NCI-H345 treated with DMSO at 0.1 percent for 48 hours (cell line): ENCODE measurements at regions not wholly inside any gene's neighbourhood (a gene's known extent, or its start where the extent isn't known, plus 50 kb on each side); places are given as distances from the start of the nearest gene placed in this dataset.

ENCODE experiments used
- DNase-seq: peaks from one replicate; lab custom pipeline; 2025; ENCODE audit not compliant: unreplicated experiment; lab: John Stamatoyannopoulos, UW

DNA sequence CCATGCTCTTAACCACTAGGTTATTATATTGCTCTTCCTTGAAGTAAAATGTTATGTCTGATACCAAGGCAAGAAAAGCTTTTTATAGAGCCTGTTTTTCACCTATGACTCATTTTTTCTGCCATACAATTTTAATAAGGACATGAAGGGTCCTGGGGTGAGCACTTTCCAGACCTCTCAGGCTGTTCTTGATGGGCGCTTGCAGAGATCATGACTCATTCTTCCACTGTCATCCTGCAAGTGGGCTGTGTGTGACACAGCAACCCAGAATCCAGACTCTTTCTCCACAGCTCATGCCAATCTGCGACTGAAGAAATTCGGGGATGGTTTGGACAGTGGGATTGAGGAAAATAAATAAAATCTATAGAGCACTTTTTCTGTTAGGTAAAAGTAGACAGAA, 506.7 kb upstream of the NBEA start:
- DNase-seq, result no peak

DNA sequence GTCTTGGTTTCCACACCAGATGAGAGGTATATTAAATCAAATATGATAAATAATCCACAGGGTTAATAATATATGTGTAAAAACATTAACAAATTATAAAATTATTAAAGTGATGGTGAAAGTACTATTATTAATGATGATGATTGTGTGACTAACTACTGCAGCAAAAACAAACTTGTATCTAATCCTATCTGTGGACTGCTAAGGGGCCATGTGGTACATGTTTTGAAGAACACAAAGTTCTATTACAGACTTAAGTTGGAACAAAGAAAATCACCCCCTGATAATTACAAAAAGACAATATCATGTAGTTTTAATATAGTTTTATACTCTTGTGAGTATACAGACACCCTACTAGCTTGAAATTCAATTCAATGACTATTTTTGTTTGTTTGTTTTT, 504.2 kb upstream of the NBEA start:
- no peak for DNase-seq

DNA sequence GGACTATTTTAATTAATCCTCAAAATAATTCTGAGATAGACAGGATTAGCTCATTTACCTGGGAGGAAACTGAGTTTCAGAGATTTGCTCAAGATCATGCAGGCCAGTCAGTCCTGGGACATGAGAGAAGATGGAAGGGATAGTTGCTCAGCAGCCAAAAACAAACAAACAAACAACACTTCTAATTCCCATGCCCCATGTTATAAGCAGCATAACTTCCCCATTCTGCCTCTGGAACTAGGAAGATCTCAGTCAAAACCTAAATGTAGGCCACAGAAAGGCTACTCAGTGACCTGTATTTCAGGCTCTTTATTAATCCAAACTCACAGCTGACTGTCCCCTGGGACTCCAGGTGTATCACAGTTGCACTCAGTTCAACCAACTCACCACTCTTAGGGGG, 489.2 kb upstream of the NBEA start:
- DNase-seq, result no peak

DNA sequence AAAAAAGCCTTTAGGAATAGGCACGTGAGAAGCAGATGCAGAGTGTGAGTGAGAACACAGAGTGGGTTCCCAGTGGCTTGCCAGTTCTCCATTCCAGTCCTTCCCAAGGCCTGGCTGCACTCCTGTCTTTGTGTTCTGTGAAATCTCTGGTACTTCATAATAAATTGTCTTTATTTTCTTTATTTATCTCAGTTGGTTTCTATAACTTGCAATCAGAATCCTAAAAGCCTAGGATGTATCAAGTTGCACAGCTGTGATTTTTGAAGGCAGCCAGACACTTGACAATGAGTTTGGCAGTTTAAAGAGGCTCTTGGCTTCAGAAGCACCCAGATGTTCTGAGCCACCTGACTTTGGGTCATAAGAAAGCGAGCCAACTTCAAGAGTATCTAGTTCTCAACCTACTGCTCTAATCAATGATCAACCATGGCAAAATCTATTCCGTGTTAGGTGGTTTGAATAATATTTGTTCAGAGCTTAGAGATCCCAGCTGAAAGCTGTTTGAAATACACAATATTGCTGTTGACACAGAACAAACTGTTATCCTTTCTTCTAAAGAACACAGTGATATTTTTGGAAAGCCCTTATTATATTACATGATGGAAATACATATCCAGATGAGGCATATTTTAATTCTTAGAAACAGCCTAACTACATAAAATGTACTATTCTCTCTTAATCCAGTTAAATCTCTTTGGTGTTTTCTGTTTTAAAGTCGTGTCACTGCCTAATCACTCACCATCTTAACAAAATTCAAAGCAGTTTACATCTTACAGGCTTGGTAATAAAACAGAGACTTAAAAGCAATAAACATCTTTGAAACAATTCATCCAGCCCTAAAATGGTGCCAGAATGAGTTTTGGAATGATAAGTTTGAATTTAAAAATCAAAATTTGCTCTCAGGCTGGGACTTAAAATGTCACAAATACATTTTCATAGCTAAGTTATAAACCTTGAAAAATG, 483.0 kb upstream of the NBEA start:
- peak; percentile 13 for DNase-seq

DNA sequence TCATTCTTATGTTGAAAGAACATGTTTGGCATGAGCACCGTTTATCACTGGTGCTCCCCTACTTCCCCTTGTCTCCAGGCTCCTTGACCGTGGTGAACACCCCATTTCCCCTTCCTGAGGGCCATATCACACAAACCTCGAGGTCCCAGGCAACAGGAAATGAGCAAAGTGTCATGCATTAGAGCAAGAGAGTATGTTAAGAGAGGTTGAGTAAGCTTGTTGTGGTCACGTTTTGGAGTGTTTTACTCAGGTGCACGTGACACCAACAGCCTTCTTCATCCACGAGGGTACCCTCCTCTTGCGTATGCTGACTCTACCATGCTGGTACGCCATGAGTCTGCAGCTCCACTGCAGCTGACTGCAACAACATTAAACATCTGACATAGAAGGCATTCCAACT, 482.2 kb upstream of the NBEA start:
- DNase-seq, result no peak

DNA sequence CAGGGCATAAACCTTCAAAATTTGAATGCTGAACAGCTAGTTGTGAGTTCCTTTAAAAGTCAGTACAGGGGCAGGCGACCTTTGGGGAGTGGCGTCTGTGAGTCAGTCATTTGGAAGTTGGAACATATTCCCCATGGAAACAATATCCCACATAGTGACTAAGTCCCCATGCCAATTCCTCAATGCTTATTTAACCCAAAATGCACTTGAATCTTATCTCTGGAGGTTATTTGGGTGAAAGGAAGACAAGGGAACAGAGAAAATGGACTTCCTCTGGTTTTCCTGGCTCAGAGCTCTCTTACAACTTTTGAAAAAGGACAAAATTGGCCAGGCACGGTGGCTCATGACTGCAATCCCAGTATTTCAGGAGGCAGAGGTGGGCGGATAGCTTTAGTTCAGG, 479.2 kb upstream of the NBEA start:
- no peak for DNase-seq

DNA sequence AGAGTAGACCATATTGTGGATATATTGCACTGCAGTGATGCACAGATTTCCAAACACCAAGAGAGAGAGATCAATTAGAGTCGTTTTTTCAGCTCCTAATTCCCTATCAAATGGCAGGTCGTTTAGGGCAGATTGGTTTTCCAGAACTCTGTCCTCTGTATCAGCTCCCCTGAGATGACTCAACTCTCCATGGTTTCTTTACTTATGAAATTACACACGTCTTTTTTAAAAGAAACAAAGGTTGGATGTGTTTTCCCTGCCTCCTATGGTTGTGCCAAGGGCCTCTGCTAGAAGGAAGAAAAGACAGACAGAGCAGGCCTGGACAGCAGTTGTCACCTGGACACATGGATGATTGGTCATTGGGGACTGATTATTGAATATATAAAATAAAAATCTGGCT, 478.1 kb upstream of the NBEA start:
- no peak for DNase-seq

DNA sequence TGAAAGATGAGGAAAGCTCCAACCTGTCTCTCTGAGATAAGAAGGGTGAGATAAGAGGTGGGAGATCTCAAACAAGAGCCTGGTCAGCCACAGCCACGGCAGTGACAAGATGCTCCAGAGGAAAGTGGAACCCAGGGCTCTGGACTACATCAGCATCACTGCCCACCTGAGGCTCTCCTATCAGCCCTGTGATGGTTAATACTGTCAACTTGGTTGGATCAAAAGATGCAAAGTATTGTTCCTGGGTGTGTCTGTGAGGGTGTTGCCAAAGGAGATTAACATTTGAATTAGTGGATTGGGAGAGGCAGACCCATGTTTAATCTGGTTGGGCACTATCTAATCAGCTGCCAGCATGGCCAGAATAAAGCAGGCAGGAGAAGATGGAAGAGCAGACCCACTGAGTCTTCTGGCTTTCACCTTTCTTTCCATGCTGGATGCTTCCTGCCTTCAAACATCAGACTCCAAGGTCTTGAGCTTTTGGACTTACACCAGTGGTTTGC, 476.6 kb upstream of the NBEA start:
- DNase-seq, result no peak

DNA sequence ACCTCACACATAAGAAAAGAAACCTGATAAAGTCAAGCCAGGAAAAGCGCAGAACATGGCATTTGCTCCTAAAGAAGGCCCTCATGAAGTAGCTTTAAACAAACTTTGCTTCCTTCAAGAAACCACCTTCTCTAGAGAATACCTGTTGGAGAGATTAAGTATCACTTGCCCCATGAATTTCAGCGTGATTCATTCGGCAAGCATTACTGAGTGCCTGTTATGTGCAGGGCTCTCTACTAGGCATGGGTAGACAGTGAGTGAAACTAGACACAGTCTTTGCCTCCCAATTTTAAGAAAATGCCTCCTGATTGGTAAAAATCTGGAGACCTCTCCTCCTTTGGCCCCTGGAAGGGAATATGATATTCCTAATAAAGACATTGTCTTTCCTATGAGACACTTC, 475.8 kb upstream of the NBEA start:
- DNase-seq, result no peak

DNA sequence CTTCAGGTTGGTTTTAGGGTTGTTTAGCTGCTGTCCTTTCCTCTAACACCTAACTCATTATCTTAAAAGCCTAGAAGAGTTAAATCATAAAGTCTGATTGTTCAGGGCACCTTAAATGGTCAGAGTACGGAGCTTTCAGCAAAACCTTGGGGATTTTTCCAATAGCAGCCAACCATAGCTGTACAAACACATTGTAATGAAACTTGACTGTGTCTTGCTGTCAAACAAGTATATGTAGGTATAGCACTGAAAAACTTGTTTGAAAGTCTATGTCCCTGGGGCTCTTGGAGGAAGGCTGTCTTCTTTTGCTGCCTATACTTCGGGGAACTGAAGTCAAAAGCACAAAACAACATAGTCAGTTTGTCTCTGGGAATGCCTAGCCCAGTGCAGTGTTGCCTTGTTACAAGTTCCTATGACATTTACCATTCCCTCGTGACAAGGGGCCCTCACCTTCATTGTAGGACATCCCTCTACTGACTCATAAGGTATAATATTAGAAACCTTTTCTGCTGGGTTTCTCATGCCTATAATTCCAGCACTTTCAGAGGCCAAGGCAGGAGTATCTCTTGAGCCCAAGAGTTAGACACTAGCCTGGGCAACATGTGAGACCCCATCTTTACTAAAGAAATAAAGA, 474.5 kb upstream of the NBEA start:
- DNase-seq, result no peak

DNA sequence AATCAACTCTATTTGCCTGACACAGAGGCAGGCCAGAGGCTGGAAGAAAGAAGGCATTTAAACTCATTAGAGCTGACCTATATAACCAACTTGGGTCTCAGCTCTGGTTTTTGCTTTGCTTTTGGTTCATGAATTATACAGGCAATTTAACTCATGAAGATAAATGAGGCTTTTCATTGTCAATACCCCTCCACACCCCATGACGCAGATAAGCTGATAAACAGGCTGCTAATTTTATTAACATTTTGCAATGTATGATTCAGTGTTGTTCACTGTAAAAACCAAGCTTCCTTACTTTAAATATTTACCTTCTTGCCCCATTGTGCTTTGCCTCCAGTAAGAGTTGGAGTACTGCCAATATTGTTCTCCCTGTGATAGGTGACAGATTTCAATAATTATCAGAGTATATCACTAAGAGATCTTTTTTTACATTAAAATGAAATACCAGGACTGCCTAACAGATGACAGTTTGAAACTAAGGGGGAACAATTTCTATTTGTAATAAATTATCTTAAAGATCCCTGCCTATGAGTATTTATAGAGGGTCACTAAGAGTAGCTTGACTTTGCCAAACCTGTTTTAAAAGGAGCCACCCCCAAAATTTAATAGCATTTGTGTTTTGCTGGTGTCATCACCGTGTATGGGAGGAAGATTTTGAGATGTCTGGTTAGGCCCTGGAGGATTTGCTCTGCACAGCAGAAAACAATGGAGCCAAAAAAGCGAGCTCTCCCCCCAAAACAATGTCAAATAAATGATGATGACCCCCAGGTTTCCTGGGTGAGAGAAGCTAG, 472.7 kb upstream of the NBEA start:
- no peak for DNase-seq

DNA sequence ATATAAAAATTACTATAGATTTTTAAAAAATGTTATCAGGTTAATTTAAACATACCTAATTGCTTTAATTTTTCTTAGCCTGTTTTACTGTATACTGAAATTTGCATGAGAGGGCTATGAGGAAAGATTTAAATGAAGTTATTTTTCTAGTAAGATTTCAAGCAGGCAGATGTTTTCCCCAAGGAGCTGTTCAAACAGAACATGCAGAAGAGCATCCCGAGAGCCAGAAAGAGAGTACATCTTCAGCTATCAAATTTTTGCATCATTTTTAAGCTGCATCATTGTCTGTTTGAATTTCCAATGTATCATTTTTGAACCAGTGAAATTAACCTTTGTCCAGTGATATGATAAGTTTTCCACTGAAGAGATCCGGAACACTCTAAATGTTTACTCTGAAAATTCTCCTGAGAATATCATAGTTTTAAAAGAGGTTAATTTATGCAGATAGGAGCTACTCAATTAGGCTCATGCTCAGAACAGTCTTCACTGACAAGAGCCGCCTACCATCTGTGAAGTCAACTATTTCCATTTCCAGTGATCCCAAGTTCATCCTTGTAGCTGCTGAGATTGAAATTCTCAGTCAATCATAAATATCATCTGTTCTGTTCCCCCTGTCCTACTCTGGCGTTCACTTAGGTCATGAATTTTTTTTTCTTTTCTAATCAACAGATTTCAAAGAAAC, 467.7 kb upstream of the NBEA start:
- DNase-seq, result no peak

DNA sequence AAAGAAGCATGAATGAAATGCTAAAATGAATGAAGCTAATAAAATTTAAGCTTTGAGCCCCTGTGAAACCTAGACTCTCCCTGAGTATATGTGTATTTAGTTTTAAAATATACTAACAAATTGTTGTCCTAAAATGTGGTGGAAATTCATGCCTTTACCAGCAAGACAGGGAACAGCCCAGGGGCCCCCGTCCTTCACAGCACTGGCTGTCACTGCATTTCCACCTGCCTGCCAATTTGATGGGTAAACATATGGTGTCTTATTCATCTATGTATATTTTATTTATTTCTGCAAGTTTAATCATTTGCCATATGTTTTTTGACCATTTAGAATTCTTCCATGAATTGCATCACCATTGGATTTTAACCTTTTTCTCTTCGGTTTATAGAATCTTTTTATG, 463.7 kb upstream of the NBEA start:
- no peak for DNase-seq

DNA sequence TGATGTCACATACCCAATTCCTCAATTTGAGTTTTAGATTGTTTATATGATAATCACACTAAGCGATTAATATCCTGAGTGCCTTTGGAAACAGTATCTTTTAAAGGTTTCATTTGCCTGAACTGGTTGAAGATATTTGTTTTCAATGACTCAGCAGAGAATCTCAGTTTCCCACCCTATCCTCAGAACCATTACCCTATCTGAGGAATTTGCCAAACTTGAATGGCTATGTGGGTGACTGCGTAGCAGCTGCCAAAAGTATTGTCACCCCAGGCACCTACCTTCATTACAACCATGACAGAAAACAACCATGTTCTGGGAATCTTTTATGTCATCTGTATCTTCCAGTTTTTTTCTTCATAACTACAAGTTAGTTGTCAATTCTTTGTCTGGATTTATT, 440.1 kb upstream of the NBEA start:
- DNase-seq, result no peak

DNA sequence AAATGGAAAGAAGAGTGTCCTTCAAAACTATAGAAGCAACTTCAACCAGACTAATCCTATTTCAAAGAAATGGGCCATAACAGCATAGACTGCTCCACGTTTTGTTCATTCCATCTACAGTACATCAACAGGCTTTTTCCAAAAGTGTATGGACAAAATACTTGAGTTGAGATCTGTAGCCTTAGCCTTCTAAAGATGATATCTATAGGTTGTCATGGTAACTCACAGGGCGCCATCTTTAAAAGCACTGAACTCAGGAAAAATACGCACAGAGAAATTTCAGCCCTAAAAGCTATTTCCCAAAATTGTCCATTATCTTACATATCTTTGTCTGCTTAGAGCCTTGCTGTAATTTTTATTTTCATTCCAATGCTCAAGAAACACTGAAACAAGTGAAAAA, 439.4 kb upstream of the NBEA start:
- no peak for DNase-seq

DNA sequence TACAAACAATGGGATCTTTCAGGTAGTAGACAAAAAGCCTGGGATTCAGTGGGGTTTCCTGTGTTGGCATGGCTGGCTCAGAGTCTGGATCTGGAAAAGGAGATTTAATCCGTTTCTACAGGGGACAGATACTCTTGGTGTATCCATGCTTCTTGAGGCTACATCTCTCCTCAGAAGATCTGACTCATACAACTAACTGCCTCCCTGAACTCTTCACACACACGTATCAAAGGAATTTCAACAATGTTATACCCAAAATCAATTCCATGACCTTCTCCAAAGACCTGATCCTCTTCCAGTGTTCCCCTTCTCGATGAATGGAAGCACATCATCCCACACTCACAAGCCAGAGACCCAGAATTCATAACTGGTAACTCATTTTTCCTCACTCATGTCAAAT, 435.3 kb upstream of the NBEA start:
- DNase-seq, result no peak

DNA sequence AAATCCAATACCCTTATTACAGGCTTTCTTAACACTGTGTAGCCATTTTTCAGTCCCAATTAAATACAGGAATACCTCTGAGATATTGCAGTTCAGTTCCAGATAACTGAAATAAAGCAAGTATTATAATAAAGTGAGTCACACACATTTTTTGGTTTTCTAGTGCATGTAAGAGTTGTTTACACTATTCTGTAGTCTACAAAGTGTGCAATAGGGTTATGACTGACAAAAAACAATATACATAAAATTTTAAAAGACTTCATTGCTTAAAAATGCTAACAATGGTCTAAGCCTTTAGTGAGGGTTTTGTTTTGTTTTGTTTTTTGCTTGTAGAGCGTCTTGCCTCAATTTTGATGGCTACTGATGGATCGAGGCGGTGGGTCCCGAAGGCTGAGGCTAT, 434.4 kb upstream of the NBEA start:
- DNase-seq, result no peak

DNA sequence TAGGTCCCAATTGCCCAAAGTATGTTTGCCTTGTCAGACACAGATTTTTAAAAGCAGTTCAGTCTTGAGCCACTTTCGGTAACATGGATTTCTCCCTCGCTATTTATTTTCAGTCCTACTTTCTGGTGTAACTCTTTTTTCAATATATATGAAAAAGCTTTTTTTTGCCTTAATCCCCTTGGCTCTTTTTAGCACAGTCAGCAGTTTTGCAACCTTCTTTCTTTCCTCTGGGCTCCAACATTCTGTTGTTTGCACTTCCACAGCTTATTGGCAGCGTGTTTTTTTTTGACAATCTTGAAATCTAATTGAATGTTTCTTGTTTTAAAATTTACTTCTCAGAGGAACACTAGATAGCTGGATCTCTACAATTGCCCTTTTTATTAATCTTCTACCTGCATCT, 429.3 kb upstream of the NBEA start:
- no peak for DNase-seq

DNA sequence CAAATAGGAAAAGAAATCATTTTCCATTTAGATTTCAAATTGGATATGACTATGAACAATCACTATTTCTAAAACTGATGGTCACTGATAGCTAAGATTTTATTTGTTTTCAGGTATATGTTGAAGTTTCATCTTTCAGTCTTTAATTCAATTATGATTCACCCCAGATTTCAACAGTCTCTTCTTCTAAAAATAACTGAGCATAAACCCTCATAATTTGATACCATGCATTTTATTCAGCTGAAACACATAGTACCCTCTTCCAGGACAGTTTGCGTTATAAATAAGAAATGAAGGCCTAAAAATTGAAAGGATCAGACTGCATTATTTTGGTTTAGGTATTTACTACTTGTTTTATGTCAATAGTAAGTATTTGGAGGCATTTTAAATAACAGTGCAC, 428.5 kb upstream of the NBEA start:
- DNase-seq, result no peak

DNA sequence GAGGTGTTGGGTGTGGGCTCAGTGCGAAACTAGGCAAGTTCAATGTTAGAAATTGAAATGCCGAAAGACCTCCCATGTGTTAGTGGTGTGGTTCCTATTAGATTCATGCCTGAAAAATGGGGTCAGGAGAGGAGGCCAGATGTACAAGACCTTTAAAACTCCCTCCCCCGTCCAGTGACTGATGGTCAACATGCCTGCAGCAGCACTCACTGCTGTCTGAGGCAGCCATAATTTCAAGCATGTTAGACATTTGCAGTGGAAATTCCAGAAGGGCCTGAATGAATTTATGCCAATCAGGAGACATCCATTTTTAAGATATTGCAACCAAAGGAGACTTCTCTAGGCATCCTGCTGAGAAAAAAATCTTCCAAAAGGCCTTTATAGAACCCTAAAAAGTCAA, 426.9 kb upstream of the NBEA start:
- DNase-seq, result no peak

DNA sequence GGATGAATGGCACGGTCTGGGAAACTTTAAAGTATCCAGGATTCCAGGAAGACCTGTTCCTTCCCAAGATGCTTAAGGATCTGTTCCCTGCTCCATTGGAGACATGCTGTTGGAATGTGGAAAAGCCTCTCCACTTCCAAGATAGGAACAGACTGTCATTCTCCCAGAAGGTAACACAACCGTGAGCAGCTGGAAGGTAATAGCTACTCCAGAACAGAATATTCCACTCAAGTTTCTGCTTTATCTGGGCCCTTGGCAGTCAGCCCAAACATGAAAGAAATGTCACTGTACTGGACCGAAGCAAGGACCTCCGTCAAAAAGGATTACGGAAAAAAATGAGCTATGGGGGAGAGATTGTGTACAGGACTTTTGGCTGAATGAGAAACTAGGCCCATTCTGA, 420.9 kb upstream of the NBEA start:
- no peak for DNase-seq
